HG03097 (cell line): ENCODE measurements at regions not wholly inside any gene's neighbourhood (a gene's known extent, or its start where the extent isn't known, plus 50 kb on each side); places are given as distances from the start of the nearest gene placed in this dataset.
"Not testable (repeated sequence)": the region's sequence is repeated elsewhere in the genome, so short reads cannot be mapped to it uniquely, and the experiment has no call there.

Experiments
- ATAC-seq: cut with Tn5 transposase; IDR thresholded peaks from one replicate; pipeline ENCODE4 v1.9.1; 2021; ENCODE audit not compliant: unreplicated experiment, low FRiP score

DNA sequence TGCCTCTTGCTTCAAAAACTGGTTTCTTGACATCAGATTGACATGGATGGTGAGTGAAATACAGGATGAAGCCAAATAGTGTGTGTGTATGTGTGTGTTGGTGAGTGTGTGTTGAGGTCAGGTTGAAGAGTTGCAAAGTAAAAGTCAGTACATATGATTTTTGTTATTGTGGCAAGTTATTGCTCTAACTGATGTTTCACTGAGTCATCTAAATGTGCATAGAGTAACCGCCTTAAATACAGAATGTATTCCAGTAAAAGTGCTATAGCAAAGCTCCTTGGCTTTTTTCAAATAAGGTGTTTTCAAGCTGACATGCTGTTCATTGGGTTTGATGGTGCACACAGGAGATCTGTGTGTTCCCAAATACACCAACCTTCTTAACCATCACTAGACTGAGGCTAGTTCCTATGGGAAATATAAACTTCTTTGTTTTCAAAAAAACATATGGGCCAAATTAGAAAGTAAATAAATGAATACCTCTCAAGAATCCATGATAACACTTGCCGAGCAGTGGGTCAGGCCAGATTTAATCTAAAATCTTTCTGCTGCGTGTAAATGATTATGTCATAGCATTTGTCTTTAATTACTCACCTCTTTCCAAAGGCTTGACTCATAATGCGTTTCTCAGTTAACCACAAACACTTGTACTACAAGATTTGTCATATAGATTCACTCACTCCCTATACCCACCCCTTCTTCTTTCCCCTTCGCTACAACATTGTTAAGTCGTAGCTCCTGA, 151.1 kb downstream of the LYPLAL1 start:
- ATAC-seq = no peak

DNA sequence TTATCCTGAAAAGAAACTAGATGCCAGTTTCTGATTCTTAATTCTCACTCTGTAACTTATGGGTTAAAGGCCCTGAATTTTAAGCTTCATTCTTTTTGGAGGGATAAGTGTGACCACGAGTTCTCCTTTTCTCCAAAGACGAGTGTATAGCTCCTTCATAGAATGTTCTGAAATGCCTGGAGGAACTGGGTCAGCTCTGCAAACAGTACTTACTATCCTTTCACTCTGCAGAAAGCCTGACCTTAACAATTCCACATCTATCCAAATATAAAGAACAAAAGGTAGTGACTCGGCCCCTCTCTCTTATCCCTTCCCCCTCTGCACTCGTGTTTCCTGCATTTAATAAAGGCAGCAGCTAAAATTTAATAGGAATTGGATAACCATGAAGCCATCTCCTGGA, 150.5 kb downstream of the LYPLAL1 start:
- no peak for ATAC-seq

DNA sequence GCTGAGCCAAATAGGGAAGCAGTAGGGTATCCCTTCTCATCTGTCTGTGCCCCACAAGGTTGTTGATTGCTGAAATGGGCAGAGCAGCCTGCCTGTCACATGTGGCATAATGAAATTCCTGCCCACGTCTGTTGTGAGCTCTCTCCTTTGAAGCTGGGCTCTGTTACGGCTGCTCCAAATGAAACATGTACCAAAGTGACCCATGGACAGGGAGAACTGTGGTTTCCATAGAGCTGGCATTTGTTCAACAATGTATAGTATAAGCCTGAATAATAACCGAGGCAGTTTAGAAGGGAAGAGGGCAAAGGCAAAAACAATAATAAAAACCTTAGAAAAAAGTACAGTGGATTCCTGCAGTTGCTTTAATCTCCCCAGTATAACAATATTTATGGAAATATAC, 149.7 kb downstream of the LYPLAL1 start:
- ATAC-seq = no peak

DNA sequence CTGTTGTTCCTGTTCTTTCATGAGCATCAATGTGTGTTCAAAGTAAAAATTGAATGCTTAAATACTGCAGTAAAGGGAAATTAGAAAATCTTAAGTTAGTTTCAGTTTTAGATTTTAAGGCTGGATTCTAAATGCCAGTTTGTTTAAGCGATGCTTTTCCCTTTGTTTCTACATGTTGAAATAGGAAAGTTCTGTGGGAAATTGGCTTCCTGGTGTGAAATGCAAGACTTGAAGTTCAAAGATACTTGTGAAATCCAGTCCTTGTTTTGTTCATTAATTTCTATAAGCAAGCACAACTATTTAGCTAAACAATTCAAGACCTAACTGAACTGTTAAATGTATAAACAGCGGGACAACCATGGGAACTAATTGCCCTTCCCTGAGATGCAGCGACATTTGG, 149.1 kb downstream of the LYPLAL1 start:
- no peak for ATAC-seq

DNA sequence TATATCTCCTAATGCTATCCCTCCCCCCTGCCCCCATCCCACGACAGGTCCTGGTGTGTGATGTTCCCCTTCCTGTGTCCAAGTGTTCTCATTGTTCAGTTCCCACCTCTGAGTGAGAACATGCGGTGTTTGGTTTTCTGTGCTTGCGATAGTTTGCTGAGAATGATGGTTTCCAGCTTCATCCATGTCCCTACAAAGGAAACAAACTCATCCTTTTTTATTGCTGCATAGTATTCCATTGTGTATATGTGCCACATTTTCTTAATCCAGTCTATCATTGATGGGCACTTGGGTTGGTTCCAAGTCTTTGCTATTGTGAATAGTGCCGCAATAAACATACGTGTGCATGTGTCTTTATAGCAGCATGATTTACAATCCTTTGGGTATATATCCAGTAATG, 146.9 kb downstream of the LYPLAL1 start:
- ATAC-seq = not testable (repeated sequence)

DNA sequence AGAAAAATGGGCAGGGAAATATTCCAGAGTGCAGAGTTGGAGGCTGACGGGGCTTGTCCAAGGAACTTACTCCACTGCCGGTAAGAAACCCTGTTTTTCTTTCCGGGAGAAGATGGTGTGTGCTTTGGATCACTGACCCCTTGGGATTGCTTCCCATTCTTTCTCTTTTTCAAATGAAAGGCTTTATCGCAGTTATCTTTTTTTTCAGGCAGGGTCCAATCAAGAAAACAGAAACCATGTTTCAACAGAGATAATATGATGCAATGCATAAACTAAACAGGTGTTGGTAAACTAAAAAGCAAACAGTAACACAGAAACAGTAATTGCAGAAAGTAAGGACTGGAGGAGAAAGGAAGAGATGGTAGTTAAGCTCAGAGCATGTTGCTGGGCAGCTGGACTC, 145.1 kb downstream of the LYPLAL1 start:
- no peak for ATAC-seq

DNA sequence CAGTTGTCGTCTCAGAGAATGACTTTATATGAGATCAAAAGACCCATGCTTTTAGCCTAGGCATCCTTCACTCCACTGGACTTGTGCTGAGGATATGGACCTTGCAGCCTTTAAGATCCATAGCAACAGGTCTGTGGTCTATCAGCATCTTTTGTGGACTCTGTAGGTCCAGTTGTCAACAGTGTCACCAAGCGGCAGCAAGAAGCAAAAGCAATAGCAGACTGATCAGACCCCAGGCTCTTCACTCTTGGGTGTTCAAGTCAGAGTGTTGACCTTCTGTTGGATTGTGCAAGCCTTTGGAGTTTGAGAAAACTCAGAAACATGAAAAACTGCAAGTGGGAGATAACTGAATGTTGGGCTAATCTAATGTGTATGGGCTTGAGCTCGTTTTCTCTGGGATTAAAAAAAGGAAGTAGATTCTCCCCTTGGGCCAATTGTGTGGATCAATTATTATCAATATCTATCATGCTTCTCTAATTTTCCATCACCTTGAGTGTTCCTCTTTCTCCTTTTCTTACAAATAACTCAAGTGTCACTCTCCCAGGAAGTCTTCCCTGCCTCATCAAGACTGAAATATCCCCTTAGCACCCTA, 144.2 kb downstream of the LYPLAL1 start:
- ATAC-seq = no peak

DNA sequence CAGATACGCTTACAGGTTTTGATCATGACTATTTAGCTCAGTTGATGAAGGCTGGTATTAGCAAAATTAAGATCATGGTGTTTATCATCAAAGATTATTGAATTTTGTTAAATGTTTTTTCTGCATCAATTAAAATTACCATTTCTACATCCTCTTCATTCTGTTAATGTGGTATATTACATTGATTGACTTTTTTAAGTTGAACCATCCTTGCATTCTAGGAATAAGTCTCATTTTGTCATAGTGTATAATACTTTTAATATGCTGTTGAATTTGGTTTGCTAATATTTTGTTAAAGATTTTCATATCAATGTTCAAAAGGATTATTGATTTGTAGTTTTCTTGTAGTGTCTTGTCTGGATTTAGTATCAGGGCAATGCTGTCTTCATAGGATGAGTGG, 142.4 kb downstream of the LYPLAL1 start:
- ATAC-seq = no peak

DNA sequence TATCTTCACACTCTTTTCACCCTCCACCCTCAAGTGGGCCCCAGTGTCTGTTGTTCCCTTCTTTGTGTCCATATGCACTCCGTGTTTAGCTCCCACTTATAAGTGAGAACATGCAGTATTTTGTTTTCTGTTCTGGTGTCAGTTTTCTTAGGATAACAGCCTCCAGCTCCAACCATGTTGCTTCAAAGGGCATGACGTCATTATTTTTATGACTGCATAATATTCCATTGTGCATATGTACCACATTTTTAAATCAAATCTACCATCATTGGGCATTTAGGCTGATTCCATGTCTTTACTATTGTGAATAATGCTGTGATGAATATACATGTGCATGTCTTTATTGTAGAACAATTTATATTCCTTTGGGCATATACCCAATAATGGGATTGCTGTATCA, 140.3 kb downstream of the LYPLAL1 start:
- no peak for ATAC-seq

DNA sequence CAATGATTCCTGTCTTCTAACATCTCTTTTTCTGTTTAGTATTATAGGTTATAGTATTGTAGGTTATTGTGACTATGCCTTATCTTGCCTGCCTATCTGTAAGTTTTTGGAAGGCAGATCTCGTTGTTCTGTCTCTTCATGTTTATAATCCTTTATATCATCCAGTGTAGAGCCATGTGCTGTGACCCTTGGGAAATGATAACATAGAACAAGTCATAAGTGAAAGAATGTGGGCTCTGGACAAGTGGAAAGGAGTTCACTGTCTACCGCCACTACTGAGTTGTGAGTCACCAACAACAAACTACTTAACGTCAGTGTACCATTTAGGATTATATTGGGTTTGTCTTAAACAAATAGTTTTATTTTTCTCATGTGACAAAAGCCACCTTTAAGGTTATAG, 139.3 kb downstream of the LYPLAL1 start:
- ATAC-seq = no peak

DNA sequence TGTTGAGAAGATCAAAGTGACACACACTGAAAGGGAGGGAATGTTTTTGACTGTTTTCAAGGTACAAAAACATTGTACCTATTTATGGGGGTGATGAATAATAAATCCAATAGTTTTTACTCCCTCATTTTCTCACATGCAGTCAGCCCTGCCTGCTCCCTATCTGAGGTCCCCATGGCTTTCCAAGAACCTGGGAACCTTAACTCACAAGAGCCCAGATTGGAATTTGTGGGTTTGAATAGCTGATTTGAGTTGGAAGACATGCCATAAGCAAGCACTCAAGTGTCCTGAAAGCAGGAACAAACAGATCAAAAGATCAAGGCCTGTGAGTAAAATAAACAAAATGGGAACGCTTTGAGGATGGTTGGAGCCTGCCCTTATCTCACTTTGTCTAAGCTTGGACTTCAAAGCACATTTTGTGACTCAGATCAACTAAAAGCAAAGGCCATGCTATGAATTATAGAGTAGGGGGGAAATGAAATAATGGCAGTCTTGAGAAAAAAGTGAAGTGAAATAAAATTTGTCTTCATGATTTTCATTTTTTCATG, 136.6 kb downstream of the LYPLAL1 start:
- no peak for ATAC-seq

DNA sequence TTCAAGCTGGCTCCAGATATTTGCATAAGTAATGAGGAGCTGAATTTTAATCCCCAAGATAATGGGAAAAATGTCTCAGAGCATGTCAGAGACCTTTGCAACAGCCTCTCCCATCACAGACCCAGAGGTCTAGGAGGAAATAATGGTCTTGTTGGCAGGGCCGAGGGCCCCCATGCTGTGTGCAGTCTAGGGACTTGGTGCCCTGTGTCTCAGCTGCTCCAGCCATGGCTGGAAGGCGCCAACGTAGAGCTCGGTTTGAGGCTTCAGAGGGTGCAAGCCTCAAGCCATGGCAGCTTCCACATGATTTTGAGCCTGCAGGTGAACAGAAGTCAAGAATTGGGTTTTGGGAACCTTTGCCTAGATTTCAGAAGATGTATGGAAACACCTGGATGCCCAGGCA, 134.7 kb downstream of the LYPLAL1 start:
- no peak for ATAC-seq

DNA sequence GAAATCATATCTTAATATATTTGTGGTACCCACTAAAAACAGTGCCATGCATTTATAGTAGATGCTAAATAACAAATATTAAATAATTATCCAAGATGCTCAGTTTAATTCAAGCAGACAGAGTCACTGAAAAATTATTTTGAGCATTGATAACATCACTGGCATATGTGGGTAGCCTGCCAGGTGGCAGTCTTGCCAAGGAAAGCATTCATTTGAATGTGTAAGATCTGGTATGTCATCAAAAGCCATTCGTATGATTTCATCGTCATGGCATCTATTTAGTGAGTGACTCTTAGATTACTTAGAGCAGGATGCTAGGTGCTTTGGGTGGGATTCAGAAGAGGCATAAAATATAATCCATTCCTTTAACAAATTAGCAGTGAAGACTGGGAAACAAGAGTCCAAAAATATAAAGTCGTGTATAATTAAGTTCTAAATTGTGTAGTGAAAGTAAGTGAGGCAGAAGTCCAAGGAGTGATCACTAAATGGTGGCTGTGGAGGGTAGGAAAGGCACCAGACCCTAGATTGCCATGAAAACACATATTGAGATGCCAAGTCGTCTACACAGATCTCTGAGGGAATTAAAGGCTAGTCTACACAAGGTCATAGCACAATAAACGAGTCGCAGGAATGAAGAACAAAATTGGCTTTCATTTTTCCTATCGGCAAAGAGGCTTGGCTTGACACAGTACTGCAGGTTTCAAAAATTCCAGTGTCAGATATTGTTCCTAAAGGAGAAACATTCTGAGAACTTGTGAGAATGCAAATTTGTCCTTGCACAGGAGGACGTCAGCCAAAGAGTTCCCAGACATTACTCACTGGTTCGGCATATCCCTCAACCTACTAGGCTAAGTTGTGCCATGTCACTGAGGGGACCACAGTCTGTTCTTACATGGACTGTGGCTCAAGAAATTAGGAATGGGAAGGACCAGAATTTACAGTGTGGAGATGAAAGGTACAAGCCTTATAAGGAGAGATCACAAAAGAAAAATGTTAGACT, 130.8 kb downstream of the LYPLAL1 start:
- ATAC-seq = no peak

DNA sequence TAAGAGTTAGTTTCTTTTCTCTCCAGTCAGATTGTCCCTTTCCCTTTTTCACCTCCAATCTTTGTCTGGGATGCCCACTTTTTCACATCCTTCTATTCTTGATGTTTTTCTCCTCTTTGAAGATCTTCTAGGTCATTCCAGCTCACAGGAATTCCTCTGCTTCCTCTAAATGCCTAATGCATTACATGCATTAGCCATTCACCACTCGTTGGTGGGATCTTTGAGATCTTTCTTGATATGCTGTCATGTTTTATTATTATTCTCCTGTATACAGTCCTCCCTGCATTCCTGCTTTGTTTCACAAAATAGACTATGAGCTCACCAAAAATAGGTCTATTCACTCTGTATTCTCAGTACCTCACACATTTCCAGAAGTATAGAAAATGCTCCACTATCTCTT, 129.0 kb downstream of the LYPLAL1 start:
- ATAC-seq = no peak

DNA sequence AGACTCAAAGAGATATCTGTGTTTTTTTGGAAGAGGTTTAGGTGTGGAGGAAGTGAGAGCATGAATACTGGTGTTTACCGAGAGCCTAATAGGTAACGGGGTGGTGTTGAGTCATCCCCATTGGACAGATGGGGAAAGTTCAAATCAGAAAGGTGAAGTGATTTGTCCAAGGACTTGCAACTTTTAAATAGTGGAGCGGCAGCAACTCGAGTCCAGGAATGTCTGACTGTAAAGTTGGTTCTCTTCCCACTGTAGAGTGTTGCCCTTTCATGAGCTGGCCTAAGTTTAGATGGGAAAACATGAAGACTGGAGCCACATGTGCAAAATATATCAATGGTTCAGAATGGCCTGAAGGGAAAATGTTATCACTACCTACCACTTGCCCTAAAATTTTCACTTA, 125.7 kb downstream of the LYPLAL1 start:
- ATAC-seq = no peak

DNA sequence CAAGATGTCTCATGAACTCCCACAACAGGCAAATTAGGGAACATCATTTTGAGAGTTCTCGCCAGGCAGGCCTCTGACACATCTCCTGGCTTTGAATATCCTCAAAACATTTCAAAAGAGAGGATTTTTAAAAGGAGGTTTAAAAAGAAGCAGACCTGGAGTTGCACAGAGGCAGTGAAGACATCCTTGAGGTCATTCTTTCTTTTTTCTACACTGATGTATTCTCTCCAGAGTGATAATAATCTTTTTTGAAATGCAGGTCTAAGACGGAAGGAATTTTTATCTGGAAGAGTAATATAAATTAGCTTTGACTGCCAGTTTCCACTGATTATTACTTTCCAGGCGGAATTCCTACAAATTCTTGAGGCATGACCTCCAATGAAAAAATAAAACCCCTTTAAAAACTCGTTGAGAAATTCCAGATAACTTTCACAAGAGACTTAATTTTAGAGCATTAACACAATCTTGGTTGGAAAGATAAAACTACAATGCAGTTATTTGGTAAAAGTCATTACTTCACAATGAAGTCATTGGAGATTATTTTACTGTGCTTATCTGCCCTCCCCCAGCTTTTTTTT, 125.0 kb downstream of the LYPLAL1 start:
- ATAC-seq = no peak

DNA sequence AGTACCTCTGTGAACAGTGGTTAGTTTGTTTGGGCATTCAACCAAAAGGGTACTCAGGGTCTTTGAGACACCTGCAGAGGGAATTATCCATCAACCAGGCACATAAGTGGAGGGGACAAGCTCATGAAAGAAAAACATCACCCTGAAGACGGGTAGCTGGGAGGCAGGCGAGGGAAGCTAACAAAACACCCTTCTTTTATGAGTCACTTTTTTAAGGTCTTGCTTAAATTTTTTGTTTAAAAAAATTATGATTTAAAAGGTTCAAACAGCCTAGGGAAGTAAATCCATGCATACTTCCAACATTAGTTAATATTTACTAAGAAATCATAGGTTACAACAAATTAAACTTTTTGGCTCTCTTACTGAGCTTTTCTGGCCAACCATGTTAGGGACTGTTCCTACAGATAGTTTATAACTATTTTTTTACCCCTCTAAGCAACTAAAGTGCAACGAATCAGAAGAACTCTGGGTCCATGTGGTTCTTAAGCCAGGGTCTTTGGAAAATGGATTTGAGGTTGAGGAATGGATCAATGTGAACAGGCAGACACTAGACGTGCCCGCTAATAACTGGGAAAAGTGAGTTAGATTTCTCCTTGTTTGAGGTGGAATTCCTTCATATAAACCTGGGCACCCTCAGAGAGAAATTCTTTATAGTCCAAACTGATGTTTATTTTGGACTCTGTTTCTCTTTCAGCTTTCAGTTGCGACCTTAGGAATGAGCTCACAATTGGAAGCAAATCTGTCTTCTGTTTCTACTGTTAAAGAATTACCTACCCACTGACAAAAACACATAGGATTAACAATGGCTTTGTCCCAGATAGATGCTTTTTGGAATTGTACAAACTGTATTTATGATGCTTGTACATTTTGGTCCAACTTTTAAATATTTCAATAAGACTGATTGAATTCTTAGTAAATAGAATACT, 123.0 kb downstream of the LYPLAL1 start:
- no peak for ATAC-seq

DNA sequence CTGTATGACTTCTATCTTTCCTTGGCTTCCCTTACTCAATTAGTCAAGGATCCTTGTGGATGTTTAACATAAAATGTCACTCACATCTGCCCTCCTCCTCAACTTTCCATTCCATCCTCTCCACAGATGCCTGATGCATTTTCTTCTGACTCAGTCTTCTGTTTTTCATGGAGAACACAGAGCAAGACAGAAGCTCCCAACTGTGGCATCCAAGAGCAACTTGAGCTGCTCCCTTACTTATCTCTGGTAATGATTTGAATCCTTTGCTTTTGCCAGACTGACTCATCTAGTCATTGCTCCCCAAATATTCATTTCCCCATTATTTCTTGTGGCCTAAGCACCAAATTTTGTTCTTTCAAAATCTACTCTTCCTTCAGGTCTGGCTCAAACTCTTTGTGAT, 120.6 kb downstream of the LYPLAL1 start:
- ATAC-seq = no peak

DNA sequence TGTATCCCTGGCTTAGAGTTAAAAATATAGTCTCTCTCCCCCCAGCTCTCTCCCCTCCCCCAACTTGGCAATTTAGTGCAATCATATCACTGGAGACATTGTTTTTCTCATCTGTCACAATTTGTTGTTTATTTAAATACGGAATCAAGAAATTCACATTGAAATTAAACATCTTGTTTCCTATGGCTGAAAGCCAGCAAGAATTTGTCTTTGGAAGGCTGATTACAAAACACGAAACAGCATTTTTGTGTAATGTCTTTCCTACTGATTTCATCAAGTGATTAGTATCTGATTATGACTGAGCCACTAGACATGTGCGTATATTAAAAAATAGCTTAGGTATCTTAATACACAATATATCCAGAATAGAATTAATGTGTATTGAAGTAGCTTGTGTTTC, 119.7 kb downstream of the LYPLAL1 start:
- no peak for ATAC-seq

DNA sequence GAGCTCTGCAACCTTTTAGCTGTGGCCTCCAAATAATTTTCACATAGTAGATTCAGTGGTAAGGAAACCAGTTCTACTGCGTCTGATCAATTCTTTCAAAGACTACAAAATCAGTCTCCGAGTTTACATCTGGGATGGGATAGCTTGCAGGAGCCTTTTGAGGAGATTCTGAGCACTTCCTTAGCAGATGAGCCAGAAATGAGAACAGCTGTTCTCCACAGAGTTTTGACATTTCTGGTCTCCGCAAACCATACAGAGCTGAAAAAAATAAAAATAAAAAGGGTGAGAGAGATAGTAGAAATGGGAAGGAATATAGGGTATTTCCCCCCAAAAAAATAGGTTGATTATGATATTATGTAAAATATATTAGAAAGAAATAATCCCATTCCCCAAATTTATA, 119.3 kb downstream of the LYPLAL1 start:
- no peak for ATAC-seq
